Prostate gland (tissue), 2 donors: ENCODE measurements at regions not wholly inside any gene's neighbourhood (a gene's known extent, or its start where the extent isn't known, plus 50 kb on each side); places are given as distances from the start of the nearest gene placed in this dataset.

ENCODE experiments used
- POLR2A ChIP-seq: fragments of 450-650 bp; IDR thresholded peaks from one replicate; pipeline ENCODE4 v1.6.1; 2016; ENCODE audit warnings: antibody characterized with exemption, mild to moderate bottlenecking
- TF ChIP-seq, protein P1 (sequence below), 4 experiments: fragments of 200-600 bp in 2 of 4; fragments of 450-650 bp in 2 of 4; sonication (generic) in 2 of 4; IDR thresholded peaks; 1 replicate in 3 of 4; 2 replicates in 1 of 4; pipeline ENCODE4 v1.5.1; 2016 to 2019; ENCODE audit warnings: antibody characterized with exemption in 4 of 4, mild to moderate bottlenecking in 2 of 4, moderate library complexity in 2 of 4

DNA sequence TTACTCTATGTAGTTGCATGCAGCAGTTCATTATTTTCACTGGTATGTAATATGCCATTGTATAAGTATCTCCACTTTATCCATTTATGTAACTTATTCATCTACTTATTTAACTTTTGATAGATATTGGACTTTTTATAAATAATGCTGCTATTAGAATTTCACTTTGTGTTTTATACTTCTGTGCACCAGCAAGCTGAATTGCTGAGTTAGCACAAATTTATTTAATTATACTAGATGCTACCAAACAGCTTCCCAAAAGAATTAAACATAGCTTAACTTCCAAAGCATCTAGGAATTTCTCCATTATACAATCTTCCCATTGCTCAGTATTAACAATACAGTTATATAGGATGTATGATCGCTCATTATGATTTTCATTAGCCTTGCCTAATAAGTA, 308.0 kb upstream of the FKBP1C start:
- TF ChIP-seq POLR2A: no peak
- TF ChIP-seq, protein P1, sequence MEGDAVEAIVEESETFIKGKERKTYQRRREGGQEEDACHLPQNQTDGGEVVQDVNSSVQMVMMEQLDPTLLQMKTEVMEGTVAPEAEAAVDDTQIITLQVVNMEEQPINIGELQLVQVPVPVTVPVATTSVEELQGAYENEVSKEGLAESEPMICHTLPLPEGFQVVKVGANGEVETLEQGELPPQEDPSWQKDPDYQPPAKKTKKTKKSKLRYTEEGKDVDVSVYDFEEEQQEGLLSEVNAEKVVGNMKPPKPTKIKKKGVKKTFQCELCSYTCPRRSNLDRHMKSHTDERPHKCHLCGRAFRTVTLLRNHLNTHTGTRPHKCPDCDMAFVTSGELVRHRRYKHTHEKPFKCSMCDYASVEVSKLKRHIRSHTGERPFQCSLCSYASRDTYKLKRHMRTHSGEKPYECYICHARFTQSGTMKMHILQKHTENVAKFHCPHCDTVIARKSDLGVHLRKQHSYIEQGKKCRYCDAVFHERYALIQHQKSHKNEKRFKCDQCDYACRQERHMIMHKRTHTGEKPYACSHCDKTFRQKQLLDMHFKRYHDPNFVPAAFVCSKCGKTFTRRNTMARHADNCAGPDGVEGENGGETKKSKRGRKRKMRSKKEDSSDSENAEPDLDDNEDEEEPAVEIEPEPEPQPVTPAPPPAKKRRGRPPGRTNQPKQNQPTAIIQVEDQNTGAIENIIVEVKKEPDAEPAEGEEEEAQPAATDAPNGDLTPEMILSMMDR (IDR thresholded peaks at IDR 0.05): no peak
